GM21423 (cell line): ENCODE measurements at regions not wholly inside any gene's neighbourhood (a gene's known extent, or its start where the extent isn't known, plus 50 kb on each side); places are given as distances from the start of the nearest gene placed in this dataset.
"Not testable (repeated sequence)": the region's sequence is repeated elsewhere in the genome, so short reads cannot be mapped to it uniquely, and the experiment has no call there.

Source experiments
- ATAC-seq: cut with Tn5 transposase; IDR thresholded peaks from one replicate; pipeline ENCODE4 v1.9.1; 2021; ENCODE audit warnings: mild to moderate bottlenecking, moderate library complexity; ENCODE audit not compliant: unreplicated experiment

DNA sequence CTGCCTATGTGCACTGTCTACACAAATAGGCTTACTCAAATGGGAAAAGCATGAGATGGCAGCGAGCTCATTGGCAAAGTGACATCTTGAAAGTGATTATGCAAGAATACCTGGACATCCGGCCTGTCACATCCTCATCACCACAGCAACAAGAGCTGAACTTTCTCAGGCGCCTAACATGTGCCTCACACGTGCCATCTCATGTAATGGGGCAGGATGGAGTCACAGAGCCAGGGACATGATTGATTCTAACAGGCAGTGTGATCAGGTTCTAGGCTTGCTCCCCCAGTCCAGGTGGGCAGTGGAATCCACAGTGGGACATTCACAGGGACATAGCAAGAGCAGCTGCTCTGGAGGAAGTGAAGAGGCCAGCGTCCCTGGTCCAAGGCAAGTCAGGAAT lies 192.3 kb upstream of the SSTR4 start:
- no peak for ATAC-seq

DNA sequence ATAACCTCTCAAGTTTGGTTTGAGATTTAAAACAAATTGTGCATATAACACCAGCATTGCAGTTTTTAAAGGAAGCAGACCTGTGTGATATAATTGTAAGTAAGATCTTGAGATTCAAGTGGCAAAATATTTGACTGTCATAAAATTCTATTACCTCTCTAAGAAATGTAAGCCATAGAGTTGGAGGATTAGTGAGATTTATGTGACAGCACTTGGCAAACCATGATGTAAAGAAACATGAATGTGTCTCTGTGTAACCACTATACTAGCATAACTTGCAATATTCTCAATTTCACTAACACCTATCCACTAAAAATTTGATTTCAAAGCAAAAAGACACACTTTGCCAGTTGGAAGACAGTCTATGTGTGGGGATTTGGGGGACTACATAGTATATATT lies 190.2 kb upstream of the SSTR4 start:
- no peak for ATAC-seq

DNA sequence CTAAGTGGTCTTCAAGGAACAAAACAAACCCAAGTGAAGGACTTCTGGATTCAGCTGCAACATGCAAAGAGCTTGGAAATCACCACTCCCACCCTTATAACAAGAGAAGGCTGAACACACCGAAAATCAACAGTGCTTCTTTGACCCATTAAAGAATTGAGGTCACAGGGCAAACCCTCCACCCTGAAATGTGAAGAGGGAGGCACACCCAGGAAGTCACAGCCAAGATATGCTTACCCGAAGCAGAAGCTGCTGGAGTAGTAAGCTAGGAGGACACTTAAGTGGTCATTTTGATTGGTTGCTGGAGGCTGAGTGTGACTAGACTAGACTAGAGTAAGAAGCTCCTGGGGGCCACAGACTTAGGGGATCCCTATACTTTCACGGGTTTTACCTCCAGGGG lies 188.2 kb upstream of the SSTR4 start:
- ATAC-seq, result no peak

DNA sequence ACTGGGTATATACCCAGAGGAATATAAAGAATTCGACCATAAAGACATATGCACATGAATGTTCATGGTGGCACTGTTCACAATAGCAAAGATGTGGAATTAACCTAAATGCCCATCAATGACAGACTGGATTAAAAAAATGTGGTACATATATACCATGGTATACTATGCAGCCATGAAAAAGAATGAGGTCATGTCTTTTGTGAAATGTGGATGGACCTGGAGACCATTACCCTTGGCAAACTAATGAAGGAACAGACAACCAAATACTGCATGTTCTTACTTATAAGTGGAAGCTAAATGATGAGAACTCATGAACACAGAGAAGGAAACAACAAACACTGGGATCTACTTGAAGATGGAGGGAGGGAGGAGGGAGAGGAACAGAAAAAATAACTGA lies 186.7 kb upstream of the SSTR4 start:
- no peak for ATAC-seq

DNA sequence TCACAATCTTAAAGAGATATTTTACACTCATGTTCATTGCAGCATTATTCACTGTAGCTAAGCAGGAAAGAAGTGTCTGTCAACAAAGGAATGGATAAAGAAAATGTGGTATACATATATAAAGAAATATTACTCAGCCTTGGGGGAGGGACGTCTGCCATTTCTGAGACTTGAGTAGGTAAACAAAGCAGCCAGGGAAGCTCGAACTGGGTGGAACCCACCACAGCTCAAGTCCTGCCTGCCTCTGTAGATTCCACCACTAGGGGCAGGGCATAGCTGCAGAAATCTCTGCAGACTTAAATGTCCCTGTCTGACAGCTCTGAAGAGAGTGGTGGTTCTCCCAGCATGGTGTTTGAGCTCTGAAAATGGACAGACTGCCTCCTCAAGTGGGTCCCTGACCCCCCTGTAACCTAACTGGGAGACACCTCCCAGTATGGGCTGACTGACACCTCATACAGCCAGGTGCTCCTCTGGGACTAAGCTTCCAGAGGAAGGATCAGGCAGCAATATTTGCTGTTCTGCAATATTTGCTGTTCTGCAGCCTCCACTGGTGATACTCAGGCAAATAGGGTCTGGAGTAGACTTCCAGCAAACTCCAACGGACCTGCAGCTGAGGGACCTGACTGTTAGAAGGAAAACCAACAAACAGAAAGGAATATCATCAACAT lies 183.3 kb upstream of the SSTR4 start:
- not testable (repeated sequence) for ATAC-seq

DNA sequence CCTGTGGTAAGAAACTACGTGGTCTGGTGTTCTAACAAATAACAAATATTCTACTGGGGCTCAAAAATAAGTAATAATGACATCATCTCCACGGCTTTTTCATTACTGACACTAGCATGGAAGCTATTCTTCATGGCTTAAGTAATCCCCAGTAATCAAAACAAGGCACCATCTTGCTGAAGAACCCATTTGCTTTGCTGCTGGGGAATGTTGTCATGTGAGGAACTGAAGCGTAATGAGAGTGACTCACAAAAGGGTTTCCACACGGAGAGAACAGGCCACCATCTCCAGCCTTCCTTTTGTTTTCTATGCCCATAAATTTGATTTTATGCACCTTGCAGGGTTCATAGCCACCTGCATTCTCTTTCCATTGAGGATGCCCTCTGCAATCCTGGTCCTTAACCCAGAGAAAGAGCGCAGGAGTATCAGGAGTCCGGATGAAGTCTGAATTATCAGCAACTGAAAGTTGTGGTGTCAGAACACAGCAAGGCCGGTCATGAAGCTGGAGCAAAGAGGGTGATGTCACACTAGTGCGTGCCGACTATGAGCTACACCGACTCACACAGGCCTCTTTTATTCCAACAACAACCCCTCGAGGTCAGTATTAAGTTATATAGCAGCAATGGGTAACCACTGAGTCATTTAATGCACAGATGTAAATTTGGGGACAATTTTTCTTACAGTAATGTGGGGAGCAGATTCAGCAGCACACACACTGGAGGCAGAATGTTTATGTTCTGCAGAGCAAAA lies 173.7 kb upstream of the SSTR4 start:
- no peak for ATAC-seq

DNA sequence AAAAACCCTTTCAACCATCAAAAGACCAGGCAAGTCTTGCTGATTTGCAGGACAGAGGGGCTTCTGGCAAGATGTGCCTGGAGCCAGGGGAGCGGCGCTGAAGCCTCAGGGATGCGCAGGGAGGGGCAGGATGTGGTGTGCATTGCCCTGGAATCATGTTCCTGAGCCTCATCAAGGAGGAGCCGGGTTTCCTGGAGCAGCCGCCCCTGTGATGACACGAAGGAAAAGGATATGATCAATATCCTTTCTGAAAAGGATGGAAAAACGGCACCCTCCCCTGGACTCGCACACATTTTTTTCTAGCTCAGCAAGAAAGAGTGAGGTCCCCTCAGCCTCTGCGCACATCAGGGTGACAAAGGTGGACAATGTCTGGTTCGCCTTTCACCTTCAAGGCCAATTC lies 173.1 kb upstream of the SSTR4 start:
- no peak for ATAC-seq

DNA sequence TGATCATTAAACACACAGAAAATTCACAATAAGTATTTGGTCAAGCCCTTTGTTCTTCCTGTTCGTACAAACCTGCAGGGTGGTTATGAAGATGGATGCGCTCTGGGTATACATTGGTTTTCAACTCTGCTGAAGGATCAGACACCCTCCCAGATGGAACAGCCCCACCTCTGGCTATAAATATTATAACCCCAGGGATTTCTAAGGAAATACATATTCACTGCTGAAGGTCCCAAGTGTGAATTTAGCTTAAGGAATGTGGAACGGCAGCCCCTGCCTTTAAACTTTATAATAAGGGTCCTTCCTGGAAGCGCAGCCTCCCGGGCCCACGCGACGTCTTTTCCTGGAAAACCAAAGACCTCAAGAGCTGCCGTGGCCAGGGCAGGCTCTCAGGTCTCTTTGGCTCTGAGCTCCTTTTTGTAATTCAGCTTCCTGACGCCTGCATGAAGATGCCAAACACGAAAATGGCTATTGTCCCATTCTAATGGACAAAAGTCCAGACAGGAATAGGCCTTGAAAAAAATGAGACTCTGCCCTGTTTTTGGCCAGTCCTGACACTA lies 172.4 kb upstream of the SSTR4 start:
- ATAC-seq, result no peak

DNA sequence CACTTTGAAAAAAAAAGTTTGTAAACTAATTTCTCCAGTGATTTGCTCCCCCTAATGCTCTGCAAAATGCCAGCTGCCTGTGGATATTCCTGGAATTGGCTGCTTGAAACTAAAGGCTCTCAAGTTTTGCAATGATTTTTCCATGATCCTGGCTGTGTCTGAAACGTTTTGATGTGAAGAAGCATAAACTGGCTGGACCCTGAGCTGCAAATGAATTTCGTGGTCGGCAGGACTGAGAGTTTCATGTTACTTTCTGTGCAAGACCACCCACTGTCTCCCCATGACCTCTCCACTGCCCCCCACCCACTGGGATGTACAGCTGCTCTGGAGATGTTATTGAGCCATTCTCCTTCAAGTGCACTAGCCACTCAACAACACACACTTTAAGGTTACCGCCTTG lies 171.3 kb upstream of the SSTR4 start:
- no peak for ATAC-seq

DNA sequence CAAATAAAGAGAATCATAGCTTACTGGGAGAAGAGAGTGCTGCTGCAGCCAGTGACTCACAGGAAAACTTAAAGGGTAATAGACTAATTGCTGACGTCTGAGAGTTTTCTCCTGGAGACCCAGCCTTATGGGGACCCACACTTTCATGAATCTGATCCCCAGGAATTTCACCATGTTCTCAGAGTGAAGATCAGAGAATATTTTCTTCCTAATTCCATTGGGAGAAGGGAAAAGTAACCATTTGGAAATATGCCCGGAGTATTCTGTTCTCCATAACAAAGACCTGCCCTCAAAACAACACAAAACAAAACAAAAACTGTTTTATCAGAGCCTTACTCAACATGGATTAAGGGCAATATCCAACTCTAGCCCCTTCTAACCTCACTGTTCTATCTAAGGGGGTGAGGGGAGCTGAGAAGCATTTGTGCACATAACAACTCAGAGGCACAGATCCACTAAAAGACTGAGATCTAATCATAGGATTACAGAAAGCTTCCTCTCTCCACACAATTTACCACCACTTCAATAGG lies 168.2 kb upstream of the SSTR4 start:
- ATAC-seq, result no peak

DNA sequence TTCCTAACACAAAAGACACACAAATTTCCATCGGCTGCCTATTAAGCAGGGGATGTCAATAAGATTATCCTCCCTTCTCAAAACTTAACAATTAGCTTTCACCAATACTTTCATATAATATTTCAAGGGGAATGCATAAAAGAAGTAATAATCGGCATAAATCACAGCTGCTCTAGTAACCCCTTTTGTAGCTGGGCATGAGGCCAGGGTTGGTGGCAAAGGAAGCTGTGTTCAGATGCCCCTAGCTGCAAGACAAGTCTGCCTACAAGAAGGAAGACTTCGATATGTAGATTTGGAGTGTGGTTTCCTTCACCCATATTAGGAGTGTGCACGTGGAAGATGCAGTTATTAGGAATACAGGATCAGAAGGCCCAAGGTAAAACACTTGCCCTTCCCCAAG lies 156.9 kb upstream of the SSTR4 start:
- no peak for ATAC-seq

DNA sequence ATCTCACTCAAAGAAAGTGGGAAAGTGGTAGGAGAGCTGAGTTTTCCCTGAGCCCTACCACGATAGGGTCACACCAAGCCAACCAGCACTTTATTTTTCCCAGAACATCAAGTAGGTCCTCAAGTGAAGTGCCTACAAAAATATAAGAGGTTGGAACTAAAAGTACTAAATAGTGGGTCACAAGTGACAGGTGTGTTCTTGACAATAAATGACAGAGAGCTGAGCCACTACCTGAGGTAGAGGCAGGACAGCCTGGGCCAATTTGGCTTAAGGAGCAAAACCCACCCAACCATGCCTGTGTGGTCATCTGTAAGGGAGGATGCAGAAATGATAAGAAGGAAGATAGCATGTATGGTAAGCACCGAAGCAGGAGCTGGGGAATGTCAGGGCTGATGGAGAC lies 154.8 kb upstream of the SSTR4 start:
- no peak for ATAC-seq

DNA sequence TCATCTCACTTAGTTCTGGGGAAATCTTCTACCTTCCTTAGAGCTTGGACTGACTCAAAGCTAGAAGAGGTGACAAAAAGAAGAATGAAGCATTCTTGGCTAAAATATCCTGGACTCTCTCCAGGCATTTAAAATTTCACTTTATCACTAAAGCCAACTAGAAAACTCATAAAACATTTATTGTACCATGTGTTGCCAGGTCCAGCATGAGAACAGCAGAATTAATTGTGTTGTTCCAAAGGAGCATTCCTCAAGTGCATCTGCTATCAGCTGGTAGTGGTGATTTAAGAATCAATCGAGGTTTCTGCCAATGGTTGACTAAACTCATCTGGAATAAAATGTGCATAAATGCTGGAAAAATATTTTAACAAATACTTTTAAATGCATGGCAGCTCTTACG lies 147.3 kb upstream of the SSTR4 start:
- no peak for ATAC-seq

DNA sequence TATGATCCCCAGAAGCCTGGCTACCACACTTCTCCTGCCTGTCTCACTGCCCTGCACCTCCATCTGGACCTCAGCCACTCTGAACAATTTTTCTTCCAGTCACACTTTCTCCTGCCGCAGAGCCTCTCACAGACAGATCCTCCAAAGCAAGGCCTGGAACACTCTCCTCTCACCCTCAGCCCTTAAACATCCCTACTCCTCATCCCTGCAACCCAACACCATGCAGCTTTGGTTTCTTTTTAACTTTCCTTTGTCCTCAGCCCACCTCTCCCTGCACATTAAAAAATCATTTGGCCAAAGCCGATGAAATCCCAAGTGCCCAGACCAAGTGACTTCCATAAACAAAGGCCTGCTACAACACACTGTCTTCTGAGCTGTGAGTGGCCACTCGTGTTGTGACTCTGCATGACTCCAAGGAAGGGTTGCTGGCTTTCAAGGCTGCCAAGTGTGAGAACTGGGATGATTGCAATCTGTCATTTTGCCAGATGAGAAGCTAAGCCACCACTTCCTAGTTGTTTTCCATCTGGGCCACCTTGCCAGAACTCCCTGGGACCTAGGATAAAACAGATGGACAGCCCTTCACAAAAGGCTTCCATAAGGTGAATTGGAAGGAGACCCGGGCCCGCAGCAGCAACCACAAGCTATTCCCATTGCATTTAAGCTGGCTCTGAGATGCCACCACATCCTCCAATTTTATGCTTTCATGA lies 144.4 kb upstream of the SSTR4 start:
- no peak for ATAC-seq

DNA sequence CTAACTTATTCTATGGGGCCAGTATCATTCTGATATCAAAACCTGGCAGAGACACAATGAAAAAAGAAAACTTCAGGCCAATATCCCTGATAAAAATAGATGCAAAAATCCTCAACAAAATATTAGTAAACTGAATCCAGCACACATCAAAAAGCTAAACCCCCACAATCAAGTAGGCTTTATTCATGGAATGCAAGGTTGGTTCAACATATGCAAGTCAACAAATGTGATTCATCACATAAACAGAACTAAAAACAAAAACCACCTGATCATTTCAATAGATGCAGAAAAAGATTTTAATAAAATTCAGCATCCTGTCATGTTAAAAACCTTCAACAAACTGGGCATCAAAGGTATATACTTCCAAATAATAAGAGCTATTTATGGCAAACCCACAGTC lies 133.9 kb upstream of the SSTR4 start:
- no peak for ATAC-seq

DNA sequence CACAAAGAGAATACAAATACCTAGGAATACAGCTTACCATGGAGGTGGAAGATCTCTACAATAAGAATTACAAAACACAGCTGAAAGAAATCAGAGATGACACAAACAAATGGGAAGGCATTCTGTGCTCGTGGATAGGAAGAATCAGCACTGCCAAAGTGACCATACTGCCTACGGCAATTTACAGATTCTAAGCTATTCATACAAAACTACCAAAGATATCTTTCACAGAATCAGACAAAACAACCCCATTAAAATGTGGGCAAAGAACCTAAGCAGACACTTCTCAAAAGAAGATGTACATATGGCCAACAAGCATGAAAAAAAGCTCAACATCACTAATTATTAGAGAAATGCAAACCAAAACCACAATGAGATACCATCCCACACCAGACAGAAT lies 133.2 kb upstream of the SSTR4 start:
- ATAC-seq, result no peak

DNA sequence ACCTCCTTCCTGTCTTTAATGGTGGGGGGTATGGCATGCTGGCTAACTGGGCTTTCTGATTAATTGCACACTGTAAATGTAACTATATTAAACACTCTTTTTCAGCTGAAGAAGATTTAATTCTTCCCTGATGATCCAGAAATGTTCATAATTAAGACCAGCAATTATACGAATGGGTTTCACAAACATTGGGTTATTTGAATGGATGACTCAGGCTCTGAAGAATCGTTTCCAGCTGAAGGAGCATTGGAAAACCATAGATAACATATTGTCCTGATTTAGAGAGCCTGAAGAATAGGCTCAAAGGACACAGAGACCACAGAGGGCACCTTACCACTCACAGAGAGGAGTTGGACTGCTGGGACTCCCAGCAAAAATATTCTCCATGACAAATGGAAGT lies 130.7 kb upstream of the SSTR4 start:
- no peak for ATAC-seq

DNA sequence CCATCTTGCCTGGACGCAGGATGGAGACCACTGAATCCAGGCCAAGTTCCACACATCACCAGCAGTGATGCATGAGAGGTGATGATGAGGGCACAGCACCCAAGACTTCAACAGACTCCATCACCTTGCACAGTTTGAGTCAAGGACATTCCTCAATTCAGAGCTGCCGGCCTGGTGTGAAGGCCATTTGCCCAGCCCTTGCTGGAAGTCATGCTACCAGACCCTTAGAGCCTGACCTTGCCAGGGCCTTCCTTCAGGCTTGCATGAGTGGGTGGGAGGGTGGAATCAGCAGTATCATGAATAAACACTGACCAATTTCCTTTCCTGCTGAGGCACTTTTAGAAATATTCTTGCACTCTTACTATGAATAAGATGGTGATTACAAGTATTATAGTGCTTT lies 130.2 kb upstream of the SSTR4 start:
- ATAC-seq, result no peak

DNA sequence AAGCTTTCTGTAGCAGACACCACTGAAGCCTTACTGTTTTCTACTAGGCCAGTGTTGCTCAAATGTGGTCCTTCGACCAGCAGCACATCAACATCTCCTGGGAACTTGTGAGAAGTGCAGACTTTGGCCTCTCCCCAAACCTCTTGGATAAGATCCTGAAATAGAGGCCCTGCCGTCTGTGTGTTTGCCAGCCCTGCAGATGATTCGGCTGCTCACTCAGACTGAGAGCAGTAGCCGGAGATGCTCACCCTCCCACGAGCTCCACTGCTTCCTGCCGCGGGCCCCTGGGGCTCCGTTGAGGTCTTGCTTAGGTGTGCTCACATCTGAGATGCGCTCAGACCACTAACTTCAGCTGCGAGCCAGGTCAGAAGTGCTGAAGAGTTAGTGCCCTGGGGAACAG lies 129.5 kb upstream of the SSTR4 start:
- no peak for ATAC-seq

DNA sequence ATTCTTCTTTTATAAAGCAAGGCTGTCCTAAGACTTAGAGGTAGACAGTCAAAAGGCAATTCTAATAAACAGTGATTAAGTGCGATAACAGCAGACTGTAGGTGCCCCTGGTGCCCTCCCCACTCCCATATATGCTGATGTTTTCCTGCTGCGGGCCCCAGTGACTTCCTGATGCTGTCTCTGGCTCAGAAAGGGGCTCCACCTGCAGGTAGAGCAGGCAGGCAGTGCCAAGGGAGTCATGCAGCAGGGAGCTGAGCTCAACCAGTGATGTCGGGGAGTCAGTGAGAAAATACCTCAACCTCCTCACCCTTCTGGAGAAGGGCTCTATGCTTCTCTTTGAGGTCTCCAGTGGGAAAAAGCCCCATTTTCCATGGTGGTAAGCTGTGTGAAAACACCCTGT lies 126.7 kb upstream of the SSTR4 start:
- no peak for ATAC-seq

DNA sequence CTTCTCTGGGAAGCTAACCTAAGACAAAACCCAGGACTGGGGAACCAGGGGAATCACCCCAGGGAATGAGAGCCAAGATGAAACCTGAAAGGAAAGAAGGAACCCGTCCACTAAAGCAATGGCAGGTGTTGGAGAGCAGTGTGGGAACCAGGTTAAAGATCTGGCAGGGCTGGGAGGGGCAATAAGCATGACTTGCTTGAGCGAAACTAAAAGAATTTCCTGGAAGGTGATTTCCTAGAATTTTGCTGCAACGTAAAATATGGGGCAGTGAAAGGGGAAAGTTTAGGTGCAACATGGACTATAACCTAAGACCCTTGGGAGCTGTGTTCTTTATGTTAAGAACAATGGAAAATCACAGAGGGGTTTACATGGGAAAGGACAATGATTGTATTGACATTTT lies 126.2 kb upstream of the SSTR4 start:
- ATAC-seq, result no peak

DNA sequence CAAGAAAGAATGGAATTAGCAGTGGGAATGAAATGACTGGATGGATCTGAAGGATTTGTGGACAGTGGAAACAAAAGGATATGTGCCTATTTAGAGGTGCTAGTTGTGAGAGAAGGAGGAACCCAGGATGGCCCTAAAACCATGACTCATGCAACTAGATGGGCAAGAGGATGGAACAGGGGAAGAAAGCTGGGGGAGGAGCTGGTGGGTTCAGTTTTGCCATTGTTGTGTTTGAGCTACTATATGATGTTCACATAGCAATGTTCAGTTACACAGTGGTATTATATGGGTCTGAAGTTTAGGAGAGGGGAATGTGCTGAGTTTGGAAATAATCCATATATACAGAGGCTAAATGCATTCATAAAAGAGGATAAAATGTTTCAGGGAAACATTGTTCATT lies 125.7 kb upstream of the SSTR4 start:
- ATAC-seq, result no peak
